H1 (cell line): ENCODE measurements at regions not wholly inside any gene's neighbourhood (a gene's known extent, or its start where the extent isn't known, plus 50 kb on each side); places are given as distances from the start of the nearest gene placed in this dataset.
"Not testable (repeated sequence)": the region's sequence is repeated elsewhere in the genome, so short reads cannot be mapped to it uniquely, and the experiment has no call there.

Source experiments
- CTCF ChIA-PET: fragments of 300-600 bp; sonication (Branson Sonifier 250); formaldehyde crosslinking; loops from one replicate; lab custom pipeline; 2021; ENCODE audit not compliant: partially characterized antibody; lab: Charles Lee
- POLR2A ChIA-PET: fragments of 300-600 bp; sonication (Branson Sonifier 250); formaldehyde crosslinking; loops from one replicate; lab custom pipeline; 2021; ENCODE audit warnings: inconsistent platforms; ENCODE audit not compliant: partially characterized antibody; lab: Charles Lee
- DNase-seq, 2 experiments: peaks; one replicate each; pipeline versions ENCODE4 v3.0.0 to v3.0.0-alpha.2; 2010 to 2022; ENCODE audit warnings: low spot score in 2 of 2, low read depth in 1 of 2, mixed read lengths in 1 of 2
- FAIRE-seq: peaks from 2 replicates; lab custom pipeline; 2011; peaks lifted over from hg19 to GRCh38; lab: Jason Lieb, UNC
- H2AFZ ChIP-seq: 2 replicates; pipeline ENCODE4 v1.8.1; 2012; ENCODE audit warnings: low read length, inconsistent platforms
- H2AK5ac ChIP-seq: 2 replicates; pipeline ENCODE4 v1.6.1; 2013; ENCODE audit warnings: low read depth, low read length
- H2BK120ac ChIP-seq: replicated peaks from 2 replicates; pipeline ENCODE3; 2013; ENCODE audit warnings: low read depth, low read length, inconsistent platforms
- H2BK12ac ChIP-seq: 2 replicates; pipeline ENCODE4 v1.6.1; 2013; ENCODE audit warnings: low read depth, low read length
- H2BK15ac ChIP-seq: 2 replicates; pipeline ENCODE4 v1.6.1; 2013; ENCODE audit warnings: low read length
- H2BK20ac ChIP-seq: 2 replicates; pipeline ENCODE4 v1.6.1; 2013; ENCODE audit warnings: low read length
- H2BK5ac ChIP-seq: 2 replicates; pipeline ENCODE4 v1.6.1; 2013; ENCODE audit warnings: low read depth, low read length
- H3K14ac ChIP-seq: 2 replicates; pipeline ENCODE4 v1.6.1; 2013; ENCODE audit warnings: inconsistent platforms; ENCODE audit not compliant: insufficient read length
- H3K18ac ChIP-seq: 2 replicates; pipeline ENCODE4 v1.6.1; 2013; ENCODE audit warnings: low read length; ENCODE audit errors: extremely low read depth
- H3K23ac ChIP-seq: 2 replicates; pipeline ENCODE4 v1.6.1; 2013; ENCODE audit warnings: inconsistent platforms; ENCODE audit not compliant: insufficient read length
- H3K23me2 ChIP-seq: 2 replicates; pipeline ENCODE4 v1.6.1; 2013; ENCODE audit warnings: low read depth, low read length
- H3K27ac ChIP-seq: 2 replicates; pipeline ENCODE4 v1.6.1; 2011; ENCODE audit warnings: low read depth, low read length, inconsistent platforms
- H3K27me3 ChIP-seq, 4 experiments: replicated peaks in 1 of 4; 1 replicate in 1 of 4; 2 replicates in 3 of 4; pipeline versions ENCODE4 v1.6.1 to v1.8.1; 2011 to 2013; ENCODE audit warnings: low read length in 3 of 4, mild to moderate bottlenecking in 3 of 4, inconsistent platforms in 2 of 4, mixed read lengths in 2 of 4, moderate library complexity in 1 of 4; ENCODE audit not compliant: control insufficient read depth in 3 of 4, insufficient read depth in 3 of 4; ENCODE audit errors: extremely low read depth in 1 of 4
- H3K36me3 ChIP-seq, 4 experiments: 2 replicates each; pipeline versions ENCODE4 v1.6.1 to v1.8.1; 2011 to 2013; ENCODE audit warnings: mild to moderate bottlenecking in 4 of 4, low read length in 3 of 4, moderate library complexity in 2 of 4, control low read depth in 1 of 4, inconsistent platforms in 1 of 4; ENCODE audit not compliant: insufficient read depth in 4 of 4, control insufficient read depth in 2 of 4
- H3K4ac ChIP-seq: replicated peaks from 2 replicates; pipeline ENCODE3; 2013; ENCODE audit warnings: low read length, low read depth, mixed read lengths, inconsistent platforms; ENCODE audit not compliant: insufficient read length
- H3K4me1 ChIP-seq, 4 experiments: replicated peaks in 1 of 4; 1 replicate in 1 of 4; 2 replicates in 3 of 4; pipeline versions ENCODE4 v1.6.1 to v1.8.1; 2011 to 2013; ENCODE audit warnings: low read length in 3 of 4, inconsistent platforms in 2 of 4, mixed read lengths in 1 of 4; ENCODE audit not compliant: insufficient read depth in 4 of 4, control insufficient read depth in 3 of 4
- H3K4me2 ChIP-seq, 2 experiments: 2 replicates each; pipeline versions ENCODE4 v1.6.1 to v1.8.1; 2011 to 2013; ENCODE audit warnings: low read depth in 2 of 2, low read length in 2 of 2, control low read depth in 1 of 2, inconsistent platforms in 1 of 2, mild to moderate bottlenecking in 1 of 2; ENCODE audit not compliant: insufficient read depth in 1 of 2
- H3K4me3 ChIP-seq, 4 experiments: fragments of 200-600, 300-600 bp in 1 of 4; sonication (generic), shearing (Covaris generic), sonication (Bioruptor Twin) in 1 of 4; 2 replicates each; pipeline versions ENCODE4 v1.5.1 to v1.8.1; 2011 to 2016; ENCODE audit warnings: low read length in 4 of 4, low read depth in 3 of 4, control low read depth in 2 of 4, inconsistent platforms in 2 of 4, mild to moderate bottlenecking in 2 of 4, mixed read lengths in 1 of 4, moderate library complexity in 1 of 4; ENCODE audit not compliant: insufficient read depth in 2 of 4; ENCODE audit errors: extremely low read depth in 1 of 4
- H3K56ac ChIP-seq: replicated peaks from 2 replicates; pipeline ENCODE3; 2013; ENCODE audit warnings: low read depth, mild to moderate bottlenecking, mixed read lengths, low read length, inconsistent platforms; ENCODE audit not compliant: insufficient read length
- H3K79me1 ChIP-seq: 2 replicates; pipeline ENCODE4 v1.6.1; 2013; ENCODE audit warnings: low read depth, low read length, control low read depth
- H3K79me2 ChIP-seq, 2 experiments: 2 replicates each; pipeline versions ENCODE4 v1.6.1 to v1.8.1; 2012 to 2013; ENCODE audit warnings: low read length in 2 of 2, mild to moderate bottlenecking in 2 of 2, inconsistent platforms in 1 of 2; ENCODE audit not compliant: insufficient read depth in 2 of 2, control insufficient read depth in 1 of 2
- H3K9ac ChIP-seq, 4 experiments: replicated peaks in 1 of 4; 1 replicate in 1 of 4; 2 replicates in 3 of 4; pipeline versions ENCODE4 v1.6.1 to v1.8.1; 2011 to 2013; ENCODE audit warnings: low read depth in 3 of 4, low read length in 3 of 4, control low read depth in 2 of 4, mild to moderate bottlenecking in 2 of 4, moderate library complexity in 2 of 4, inconsistent platforms in 1 of 4; ENCODE audit errors: extremely low read depth in 1 of 4
- H3K9me3 ChIP-seq, 2 experiments: 2 replicates each; pipeline versions ENCODE4 v1.6.1 to v1.8.1; 2012 to 2013; ENCODE audit warnings: mild to moderate bottlenecking in 2 of 2, moderate library complexity in 2 of 2, control low read depth in 1 of 2, inconsistent platforms in 1 of 2, low read depth in 1 of 2, low read length in 1 of 2, mixed read lengths in 1 of 2; ENCODE audit not compliant: insufficient read depth in 2 of 2
- H4K20me1 ChIP-seq, 2 experiments: replicated peaks in 1 of 2; 2 replicates each; pipeline versions ENCODE3 to v1.8.1; 2011 to 2013; ENCODE audit warnings: inconsistent platforms in 2 of 2, low read length in 2 of 2, mild to moderate bottlenecking in 1 of 2; ENCODE audit not compliant: insufficient read depth in 2 of 2, control insufficient read depth in 1 of 2
- H4K5ac ChIP-seq: 2 replicates; pipeline ENCODE4 v1.6.1; 2013; ENCODE audit warnings: low read length, low read depth, mixed read lengths, inconsistent platforms; ENCODE audit not compliant: insufficient read length
- H4K8ac ChIP-seq: 2 replicates; pipeline ENCODE4 v1.8.0; 2013; ENCODE audit warnings: mild to moderate bottlenecking, moderate library complexity, low read length, inconsistent platforms; ENCODE audit not compliant: insufficient read depth; ENCODE audit errors: extremely low read depth
- H4K91ac ChIP-seq: replicated peaks from 2 replicates; pipeline ENCODE3; 2013; ENCODE audit warnings: low read length, mixed read lengths, inconsistent platforms; ENCODE audit not compliant: insufficient read length
- WGBS, 2 experiments: shearing (Covaris generic) in 1 of 2; methylation state at CpG; one replicate each; pipeline versions ENCODE4 v1.1.6 to v1.1.7; 2013 to 2015; ENCODE audit warnings: low lambda C conversion rate in 2 of 2, mixed read lengths in 2 of 2, inconsistent platforms in 1 of 2, low coverage in 1 of 2, missing lambda C conversion rate in 1 of 2; ENCODE audit not compliant: insufficient replicate concordance in 2 of 2, insufficient coverage in 1 of 2, insufficient read length in 1 of 2; ENCODE audit errors: extremely low coverage in 1 of 2, missing lambda C conversion rate in 1 of 2; 5-methylcytosine and 5-hydroxymethylcytosine counted together

DNA sequence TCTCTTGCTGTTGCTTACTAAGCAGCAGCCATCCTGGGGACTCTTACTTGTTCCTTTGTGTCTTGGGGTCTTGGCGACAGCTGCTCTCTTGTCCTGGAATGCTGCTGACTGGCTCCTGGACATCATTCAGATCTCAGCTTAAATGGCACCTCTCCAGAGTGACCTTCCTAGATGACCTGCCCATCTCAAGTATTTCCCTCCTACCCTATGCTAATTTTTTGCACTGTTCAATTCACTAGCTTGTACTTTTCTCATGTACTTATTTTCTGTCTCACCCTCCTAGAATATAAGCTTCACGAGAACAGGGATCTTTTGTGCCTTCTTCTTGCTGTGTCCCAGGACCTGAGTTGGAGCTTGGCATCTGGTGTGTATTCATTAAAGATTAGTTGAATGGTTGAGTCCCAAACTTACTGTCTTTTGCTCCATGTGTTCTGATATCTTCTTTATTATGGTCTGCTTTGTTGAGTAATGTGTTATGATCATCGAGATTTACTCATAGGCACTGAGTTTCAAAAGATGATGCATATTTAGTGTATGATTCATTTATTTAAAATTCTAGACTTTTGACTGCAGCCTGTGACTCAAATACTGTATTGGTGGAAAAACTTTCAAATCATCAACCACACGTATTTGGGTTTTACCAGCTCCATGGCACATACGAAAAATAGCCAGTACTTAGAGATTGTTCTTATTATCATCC is 302.1 kb upstream of the PLGLB2 start:
- H2BK20ac ChIP-seq, H3K56ac ChIP-seq, H2BK5ac ChIP-seq, H3K79me2 ChIP-seq, H4K91ac ChIP-seq, H3K4me2 ChIP-seq, H3K18ac ChIP-seq, H2BK12ac ChIP-seq, H3K4me3 ChIP-seq, H3K9ac ChIP-seq, H3K27ac ChIP-seq, H3K4ac ChIP-seq, H3K36me3 ChIP-seq, H3K14ac ChIP-seq, H2AK5ac ChIP-seq, H3K79me1 ChIP-seq, H4K8ac ChIP-seq, POLR2A ChIA-PET, H2AFZ ChIP-seq, H2BK120ac ChIP-seq, H3K23me2 ChIP-seq, H3K9me3 ChIP-seq, H3K4me1 ChIP-seq, H2BK15ac ChIP-seq, CTCF ChIA-PET, DNase-seq, FAIRE-seq, H4K20me1 ChIP-seq, H3K23ac ChIP-seq, H3K27me3 ChIP-seq, H4K5ac ChIP-seq: not testable (repeated sequence)
- WGBS, 2 experiments = 100% methylated on average over 2 of the region's 5 CpGs; no CpG with 5 or more reads in 1 of the 2 experiments

DNA sequence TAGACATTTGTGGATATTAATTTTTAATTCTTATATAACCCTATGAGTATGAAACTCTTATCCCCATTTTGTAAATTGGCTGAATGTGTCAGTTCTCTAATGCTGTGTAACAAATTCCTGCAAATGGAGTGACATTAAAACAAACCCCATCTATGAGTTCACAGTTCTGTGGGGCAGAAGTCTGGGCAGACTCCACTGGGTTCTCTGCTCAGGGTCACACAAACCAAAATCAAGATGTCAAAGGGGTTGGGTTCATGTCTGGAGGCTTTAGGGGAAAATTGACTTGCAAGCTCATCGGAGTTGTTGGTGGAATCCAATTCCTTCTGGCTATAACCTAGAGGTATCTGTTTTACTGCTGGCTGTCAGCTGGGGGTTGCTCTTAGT is 301.6 kb upstream of the PLGLB2 start:
- H4K5ac ChIP-seq, H2BK20ac ChIP-seq, H4K91ac ChIP-seq, H4K20me1 ChIP-seq, H3K23me2 ChIP-seq, H3K36me3 ChIP-seq, H3K4me1 ChIP-seq, H3K14ac ChIP-seq, H3K9ac ChIP-seq, H3K27ac ChIP-seq, H2AK5ac ChIP-seq, CTCF ChIA-PET, H2BK5ac ChIP-seq, H2BK15ac ChIP-seq, H3K4me3 ChIP-seq, H3K79me1 ChIP-seq, H3K56ac ChIP-seq, H3K23ac ChIP-seq, H3K27me3 ChIP-seq, H4K8ac ChIP-seq, H3K9me3 ChIP-seq, H2AFZ ChIP-seq, FAIRE-seq, H3K18ac ChIP-seq, POLR2A ChIA-PET, H3K4me2 ChIP-seq, H3K4ac ChIP-seq, H2BK12ac ChIP-seq, DNase-seq, H3K79me2 ChIP-seq, H2BK120ac ChIP-seq: not testable (repeated sequence)
- no CpG with 5 or more reads among the region's 1 CpG for WGBS, 2 experiments
